ENCODE measurements at regions not wholly inside any gene's neighbourhood (a gene's known extent, or its start where the extent isn't known, plus 50 kb on each side); places are given as distances from the start of the nearest gene placed in this dataset.

GRCh38 chr6:154909821-154910220, 85.3 kb upstream of the TIAM2 start:
- TF ChIP-seq, protein P1, sequence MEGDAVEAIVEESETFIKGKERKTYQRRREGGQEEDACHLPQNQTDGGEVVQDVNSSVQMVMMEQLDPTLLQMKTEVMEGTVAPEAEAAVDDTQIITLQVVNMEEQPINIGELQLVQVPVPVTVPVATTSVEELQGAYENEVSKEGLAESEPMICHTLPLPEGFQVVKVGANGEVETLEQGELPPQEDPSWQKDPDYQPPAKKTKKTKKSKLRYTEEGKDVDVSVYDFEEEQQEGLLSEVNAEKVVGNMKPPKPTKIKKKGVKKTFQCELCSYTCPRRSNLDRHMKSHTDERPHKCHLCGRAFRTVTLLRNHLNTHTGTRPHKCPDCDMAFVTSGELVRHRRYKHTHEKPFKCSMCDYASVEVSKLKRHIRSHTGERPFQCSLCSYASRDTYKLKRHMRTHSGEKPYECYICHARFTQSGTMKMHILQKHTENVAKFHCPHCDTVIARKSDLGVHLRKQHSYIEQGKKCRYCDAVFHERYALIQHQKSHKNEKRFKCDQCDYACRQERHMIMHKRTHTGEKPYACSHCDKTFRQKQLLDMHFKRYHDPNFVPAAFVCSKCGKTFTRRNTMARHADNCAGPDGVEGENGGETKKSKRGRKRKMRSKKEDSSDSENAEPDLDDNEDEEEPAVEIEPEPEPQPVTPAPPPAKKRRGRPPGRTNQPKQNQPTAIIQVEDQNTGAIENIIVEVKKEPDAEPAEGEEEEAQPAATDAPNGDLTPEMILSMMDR (IDR thresholded peaks at IDR 0.05), result no peak
- TF ChIP-seq POLR2A (IDR thresholded peaks at IDR 0.05) (no peak), POLR2AphosphoS5 (IDR thresholded peaks at IDR 0.05) (no peak)

Measured in breast epithelium (tissue), 3 donors.